ENCODE measurements at regions not wholly inside any gene's neighbourhood (a gene's known extent, or its start where the extent isn't known, plus 50 kb on each side); places are given as distances from the start of the nearest gene placed in this dataset.

DNA sequence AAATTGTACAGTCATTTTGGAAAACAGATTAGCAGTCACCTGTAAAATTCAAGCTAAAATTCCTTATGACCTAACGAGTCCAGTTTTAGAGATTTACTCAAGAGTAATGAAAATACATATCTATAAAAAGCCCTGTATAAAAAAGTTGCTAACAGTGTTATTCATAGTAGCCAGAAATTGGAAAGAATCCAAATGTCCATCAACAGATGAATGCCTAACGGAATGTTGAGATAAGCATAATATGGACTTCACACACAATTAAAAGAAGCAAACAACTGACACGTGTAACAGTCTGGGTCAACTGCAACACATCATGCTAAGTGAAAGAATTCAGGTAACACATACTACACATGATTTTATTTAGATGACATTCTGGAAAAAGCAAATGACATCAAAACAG is 584.8 kb upstream of the AGA start:
- BruUV-seq (replicated peaks), result no TSS peak
- no peaks in the 10 kb centered on the region for H3K4me1 ChIP-seq
- no peaks in the 10 kb centered on the region for H3K36me3 Mint-ChIP-seq (ENCODE audit: insufficient read depth, unreplicated experiment)

GRCh38 chr4:178027796-178028195 is 585.6 kb upstream of the AGA start:
- no peak overlapping the region for H3K4me3 ChIP-seq (ENCODE audit: low read depth, low read length)
- BruUV-seq (replicated peaks), result no TSS peak
- DNase-seq, result no peak
- Mint-ChIP-seq H3K27ac (ENCODE audit: unreplicated experiment) (no peak overlapping the region), H3K27me3 (ENCODE audit: insufficient read depth, unreplicated experiment) (no peaks in the 10 kb centered on the region), H3K9me3 (ENCODE audit: unreplicated experiment) (no peaks in the 10 kb centered on the region), H3K4me1 (ENCODE audit: low read depth, unreplicated experiment) (no peaks in the 10 kb centered on the region), H3K4me3 (ENCODE audit: unreplicated experiment) (no peak overlapping the region), H3K36me3 (ENCODE audit: insufficient read depth, unreplicated experiment) (no peaks in the 10 kb centered on the region)
- intact Hi-C loops (cut with micrococcal nuclease; ENCODE audit: unreplicated experiment), result no loop called here
- CTCF ChIA-PET, result no interaction called here
- POLR2A ChIA-PET, result no interaction called here
- H3K36me3 ChIP-seq (ENCODE audit: control insufficient read depth, insufficient read depth, low read length), result no peaks in the 10 kb centered on the region
- no peaks in the 10 kb centered on the region for H3K4me1 ChIP-seq
- no peaks in the 10 kb centered on the region for H3K27me3 ChIP-seq (replicated peaks; ENCODE audit: control insufficient read depth, insufficient read depth, low read length)
- H3K9me3 ChIP-seq, result no peaks in the 10 kb centered on the region
- TF ChIP-seq, protein P1, sequence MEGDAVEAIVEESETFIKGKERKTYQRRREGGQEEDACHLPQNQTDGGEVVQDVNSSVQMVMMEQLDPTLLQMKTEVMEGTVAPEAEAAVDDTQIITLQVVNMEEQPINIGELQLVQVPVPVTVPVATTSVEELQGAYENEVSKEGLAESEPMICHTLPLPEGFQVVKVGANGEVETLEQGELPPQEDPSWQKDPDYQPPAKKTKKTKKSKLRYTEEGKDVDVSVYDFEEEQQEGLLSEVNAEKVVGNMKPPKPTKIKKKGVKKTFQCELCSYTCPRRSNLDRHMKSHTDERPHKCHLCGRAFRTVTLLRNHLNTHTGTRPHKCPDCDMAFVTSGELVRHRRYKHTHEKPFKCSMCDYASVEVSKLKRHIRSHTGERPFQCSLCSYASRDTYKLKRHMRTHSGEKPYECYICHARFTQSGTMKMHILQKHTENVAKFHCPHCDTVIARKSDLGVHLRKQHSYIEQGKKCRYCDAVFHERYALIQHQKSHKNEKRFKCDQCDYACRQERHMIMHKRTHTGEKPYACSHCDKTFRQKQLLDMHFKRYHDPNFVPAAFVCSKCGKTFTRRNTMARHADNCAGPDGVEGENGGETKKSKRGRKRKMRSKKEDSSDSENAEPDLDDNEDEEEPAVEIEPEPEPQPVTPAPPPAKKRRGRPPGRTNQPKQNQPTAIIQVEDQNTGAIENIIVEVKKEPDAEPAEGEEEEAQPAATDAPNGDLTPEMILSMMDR (IDR thresholded peaks at IDR 0.05; ENCODE audit: insufficient read depth in 1 of 2, low read depth in 1 of 2, low read length in 1 of 2, severe bottlenecking in 1 of 2, unreplicated experiment in 1 of 2), result no peak

More for the DNA sequence above, 584.8 kb upstream of the AGA start:
- DNase-seq, result no peak
- H3K27me3 ChIP-seq (replicated peaks; ENCODE audit: control insufficient read depth, insufficient read depth, low read length), result no peaks in the 10 kb centered on the region
- no peaks in the 10 kb centered on the region for H3K9me3 ChIP-seq
- no peaks in the 10 kb centered on the region for H3K36me3 ChIP-seq (ENCODE audit: control insufficient read depth, insufficient read depth, low read length)
- Mint-ChIP-seq H3K9me3 (ENCODE audit: unreplicated experiment) (no peaks in the 10 kb centered on the region), H3K4me3 (ENCODE audit: unreplicated experiment) (no peak overlapping the region), H3K27ac (ENCODE audit: unreplicated experiment) (no peak overlapping the region), H3K4me1 (ENCODE audit: low read depth, unreplicated experiment) (no peaks in the 10 kb centered on the region), H3K27me3 (ENCODE audit: insufficient read depth, unreplicated experiment) (no peaks in the 10 kb centered on the region)
- CTCF ChIA-PET, result no interaction called here
- H3K4me3 ChIP-seq (ENCODE audit: low read depth, low read length), result no peak overlapping the region
- POLR2A ChIA-PET, result no interaction called here
- intact Hi-C loops (cut with micrococcal nuclease; ENCODE audit: unreplicated experiment), result no loop called here
- TF ChIP-seq, protein P1 (IDR thresholded peaks at IDR 0.05; ENCODE audit: insufficient read depth in 1 of 2, low read depth in 1 of 2, low read length in 1 of 2, severe bottlenecking in 1 of 2, unreplicated experiment in 1 of 2), result no peak

DNA sequence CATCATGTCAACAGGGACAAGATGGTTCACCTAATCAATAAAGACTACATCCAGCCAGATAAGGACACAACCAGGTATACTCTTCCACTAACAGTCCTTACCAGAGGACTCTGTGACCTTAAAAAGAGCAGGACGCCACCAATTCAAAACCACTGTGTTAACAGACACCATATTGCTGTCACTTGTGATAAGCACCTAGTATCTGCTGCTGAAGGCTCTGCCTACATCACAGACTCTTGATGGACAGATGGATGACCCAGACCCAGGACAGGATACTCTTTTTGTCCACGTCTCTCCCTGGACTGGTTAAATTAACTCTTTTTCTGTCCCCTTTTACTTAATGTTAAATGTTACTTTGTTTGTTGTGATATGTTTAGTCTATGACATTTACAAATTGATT is 586.2 kb upstream of the AGA start:
- Mint-ChIP-seq H3K4me3 (ENCODE audit: unreplicated experiment) (no peak overlapping the region), H3K27ac (ENCODE audit: unreplicated experiment) (no peak overlapping the region), H3K4me1 (ENCODE audit: low read depth, unreplicated experiment) (no peaks in the 10 kb centered on the region), H3K9me3 (ENCODE audit: unreplicated experiment) (no peaks in the 10 kb centered on the region), H3K36me3 (ENCODE audit: insufficient read depth, unreplicated experiment) (no peaks in the 10 kb centered on the region), H3K27me3 (ENCODE audit: insufficient read depth, unreplicated experiment) (no peaks in the 10 kb centered on the region)
- TF ChIP-seq, protein P1 (IDR thresholded peaks at IDR 0.05; ENCODE audit: insufficient read depth in 1 of 2, low read depth in 1 of 2, low read length in 1 of 2, severe bottlenecking in 1 of 2, unreplicated experiment in 1 of 2), result no peak
- no peaks in the 10 kb centered on the region for H3K36me3 ChIP-seq (ENCODE audit: control insufficient read depth, insufficient read depth, low read length)
- no peak overlapping the region for H3K4me3 ChIP-seq (ENCODE audit: low read depth, low read length)
- BruUV-seq (replicated peaks), result no TSS peak
- DNase-seq, result no peak
- POLR2A ChIA-PET, result no interaction called here
- no peaks in the 10 kb centered on the region for H3K27me3 ChIP-seq (replicated peaks; ENCODE audit: control insufficient read depth, insufficient read depth, low read length)
- CTCF ChIA-PET, result no interaction called here
- intact Hi-C loops (cut with micrococcal nuclease; ENCODE audit: unreplicated experiment), result no loop called here
- no peaks in the 10 kb centered on the region for H3K9me3 ChIP-seq
- H3K4me1 ChIP-seq, result no peaks in the 10 kb centered on the region

All from Caco-2 (cell line).